ENCODE measurements at regions not wholly inside any gene's neighbourhood (a gene's known extent, or its start where the extent isn't known, plus 50 kb on each side); places are given as distances from the start of the nearest gene placed in this dataset.

GRCh38 chr16:59356709-59357108 lies 622.6 kb upstream of the GOT2 start:
- no peak for TF ChIP-seq TAF1 (IDR thresholded peaks at IDR 0.05; ENCODE audit: low read depth)
- no peak for TF ChIP-seq FOXM1 (IDR thresholded peaks at IDR 0.05; ENCODE audit: borderline replicate concordance, low read depth)
- no peak for TF ChIP-seq USF1 (IDR thresholded peaks at IDR 0.05)
- no peak for TF ChIP-seq CREB1 (IDR thresholded peaks at IDR 0.05; ENCODE audit: low read depth)
- TF ChIP-seq EP300 (IDR thresholded peaks at IDR 0.05; ENCODE audit: borderline replicate concordance), result no peak
- TF ChIP-seq RAD21 (IDR thresholded peaks at IDR 0.05; ENCODE audit: low read depth), result no peak
- no peak for TF ChIP-seq NFIC (IDR thresholded peaks at IDR 0.05)
- TF ChIP-seq MAX (IDR thresholded peaks at IDR 0.05), result no peak
- no peak for TF ChIP-seq REST (IDR thresholded peaks at IDR 0.05; ENCODE audit: low read depth)
- TF ChIP-seq CEBPB (IDR thresholded peaks at IDR 0.05), result no peak
- TF ChIP-seq TCF12 (IDR thresholded peaks at IDR 0.05; ENCODE audit: low read depth), result no peak
- TF ChIP-seq TEAD4 (IDR thresholded peaks at IDR 0.05), result no peak
